ENCODE measurements at regions not wholly inside any gene's neighbourhood (a gene's known extent, or its start where the extent isn't known, plus 50 kb on each side); places are given as distances from the start of the nearest gene placed in this dataset.

DNA sequence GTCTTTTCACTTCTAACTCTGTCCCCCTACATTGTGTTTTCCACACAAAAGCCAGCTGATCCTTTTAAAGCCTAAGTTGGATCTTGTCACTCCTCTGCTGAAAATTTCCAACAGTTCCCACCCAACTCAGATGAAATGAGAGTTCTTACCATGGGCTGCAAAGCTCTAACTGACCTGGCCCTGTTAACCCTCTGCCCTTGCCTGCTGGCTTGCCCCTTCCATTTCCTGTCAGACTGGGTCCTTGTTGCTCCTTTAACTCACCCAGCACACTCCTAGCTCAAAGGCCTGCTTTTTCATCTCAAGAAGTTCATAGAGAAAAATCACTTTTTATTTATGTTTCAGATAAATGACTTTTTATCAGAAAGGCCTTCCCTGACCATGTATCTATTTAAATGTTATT, 66.5 kb upstream of the HEY2 start:
- no peak overlapping the region for H3K4me2 ChIP-seq (ENCODE audit: low read length)
- H3K36me3 ChIP-seq (ENCODE audit: insufficient read depth, low read length), result no peaks in the 10 kb centered on the region; the same call in 1 of the 2 replicates
- H3K4me3 ChIP-seq (ENCODE audit: low read depth, low read length, poor library complexity, severe bottlenecking), result no peak overlapping the region
- no peaks in the 10 kb centered on the region for H3K27me3 ChIP-seq (ENCODE audit: insufficient read depth, low read length)
- TF ChIP-seq, protein P1, sequence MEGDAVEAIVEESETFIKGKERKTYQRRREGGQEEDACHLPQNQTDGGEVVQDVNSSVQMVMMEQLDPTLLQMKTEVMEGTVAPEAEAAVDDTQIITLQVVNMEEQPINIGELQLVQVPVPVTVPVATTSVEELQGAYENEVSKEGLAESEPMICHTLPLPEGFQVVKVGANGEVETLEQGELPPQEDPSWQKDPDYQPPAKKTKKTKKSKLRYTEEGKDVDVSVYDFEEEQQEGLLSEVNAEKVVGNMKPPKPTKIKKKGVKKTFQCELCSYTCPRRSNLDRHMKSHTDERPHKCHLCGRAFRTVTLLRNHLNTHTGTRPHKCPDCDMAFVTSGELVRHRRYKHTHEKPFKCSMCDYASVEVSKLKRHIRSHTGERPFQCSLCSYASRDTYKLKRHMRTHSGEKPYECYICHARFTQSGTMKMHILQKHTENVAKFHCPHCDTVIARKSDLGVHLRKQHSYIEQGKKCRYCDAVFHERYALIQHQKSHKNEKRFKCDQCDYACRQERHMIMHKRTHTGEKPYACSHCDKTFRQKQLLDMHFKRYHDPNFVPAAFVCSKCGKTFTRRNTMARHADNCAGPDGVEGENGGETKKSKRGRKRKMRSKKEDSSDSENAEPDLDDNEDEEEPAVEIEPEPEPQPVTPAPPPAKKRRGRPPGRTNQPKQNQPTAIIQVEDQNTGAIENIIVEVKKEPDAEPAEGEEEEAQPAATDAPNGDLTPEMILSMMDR (IDR thresholded peaks at IDR 0.05; ENCODE audit: low read length), result no peak
- no peak for TF ChIP-seq EZH2 (IDR thresholded peaks at IDR 0.05; ENCODE audit: borderline replicate concordance, low read length)
- H2AFZ ChIP-seq (ENCODE audit: low read length), result no peak overlapping the region
- H3K9me3 ChIP-seq (ENCODE audit: low read length), result peaks cover 9% of the 10 kb centered on the region; the same call in 1 of the 2 replicates
- H3K4me1 ChIP-seq (ENCODE audit: insufficient read depth, low read length, severe bottlenecking), result peaks cover 31% of the 10 kb centered on the region
- H3K27ac ChIP-seq (ENCODE audit: low read depth, low read length, poor library complexity, severe bottlenecking), result no peak overlapping the region
- no peak overlapping the region for H3K9ac ChIP-seq (ENCODE audit: low read length)
- H4K20me1 ChIP-seq (ENCODE audit: insufficient read depth, low read length), result no peaks in the 10 kb centered on the region
- H3K79me2 ChIP-seq (ENCODE audit: insufficient read depth, low read length), result no peaks in the 10 kb centered on the region
- H3K9me2 ChIP-seq (ENCODE audit: low read depth, low read length), result no peaks in the 10 kb centered on the region
- no peaks in the 10 kb centered on the region for H3F3A ChIP-seq (ENCODE audit: insufficient read depth, low read length)

DNA sequence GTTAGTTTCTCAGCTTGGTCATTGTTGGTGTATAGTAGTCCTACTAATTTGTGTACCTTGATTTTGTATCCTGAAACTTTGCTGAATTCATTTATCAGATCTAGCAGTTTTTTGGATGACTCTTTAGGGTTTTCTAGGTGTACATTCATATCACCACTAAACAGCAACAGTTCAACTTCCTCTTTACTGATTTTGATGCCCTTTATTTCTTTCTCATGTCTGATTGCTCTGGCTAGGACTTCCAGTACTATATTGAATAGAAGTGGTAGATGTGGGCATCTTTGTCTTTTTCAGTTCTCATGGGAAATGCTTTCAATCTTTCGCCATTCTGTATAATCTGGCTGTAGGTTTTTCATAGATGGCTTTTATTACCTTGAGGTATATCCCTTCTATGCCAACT, 61.3 kb upstream of the HEY2 start:
- TF ChIP-seq, protein P1 (IDR thresholded peaks at IDR 0.05; ENCODE audit: low read length), result no peak
- TF ChIP-seq EZH2 (IDR thresholded peaks at IDR 0.05; ENCODE audit: borderline replicate concordance, low read length), result no peak
- no peaks in the 10 kb centered on the region for H3K27me3 ChIP-seq (ENCODE audit: insufficient read depth, low read length)
- H4K20me1 ChIP-seq (ENCODE audit: insufficient read depth, low read length), result no peaks in the 10 kb centered on the region
- H3K27ac ChIP-seq (ENCODE audit: low read depth, low read length, poor library complexity, severe bottlenecking), result no peak overlapping the region
- no peaks in the 10 kb centered on the region for H3K9me2 ChIP-seq (ENCODE audit: low read depth, low read length)
- H3K4me1 ChIP-seq (ENCODE audit: insufficient read depth, low read length, severe bottlenecking), result no peaks in the 10 kb centered on the region
- no peaks in the 10 kb centered on the region for H3K79me2 ChIP-seq (ENCODE audit: insufficient read depth, low read length)
- no peak overlapping the region for H3K9ac ChIP-seq (ENCODE audit: low read length)
- no peaks in the 10 kb centered on the region; the same call in 1 of the 2 replicates for H3K36me3 ChIP-seq (ENCODE audit: insufficient read depth, low read length)
- no peaks in the 10 kb centered on the region for H3F3A ChIP-seq (ENCODE audit: insufficient read depth, low read length)
- peaks cover 9% of the 10 kb centered on the region; the same call in 1 of the 2 replicates for H3K9me3 ChIP-seq (ENCODE audit: low read length)
- H3K4me2 ChIP-seq (ENCODE audit: low read length), result no peak overlapping the region
- no peak overlapping the region for H3K4me3 ChIP-seq (ENCODE audit: low read depth, low read length, poor library complexity, severe bottlenecking)
- no peak overlapping the region for H2AFZ ChIP-seq (ENCODE audit: low read length)

DNA sequence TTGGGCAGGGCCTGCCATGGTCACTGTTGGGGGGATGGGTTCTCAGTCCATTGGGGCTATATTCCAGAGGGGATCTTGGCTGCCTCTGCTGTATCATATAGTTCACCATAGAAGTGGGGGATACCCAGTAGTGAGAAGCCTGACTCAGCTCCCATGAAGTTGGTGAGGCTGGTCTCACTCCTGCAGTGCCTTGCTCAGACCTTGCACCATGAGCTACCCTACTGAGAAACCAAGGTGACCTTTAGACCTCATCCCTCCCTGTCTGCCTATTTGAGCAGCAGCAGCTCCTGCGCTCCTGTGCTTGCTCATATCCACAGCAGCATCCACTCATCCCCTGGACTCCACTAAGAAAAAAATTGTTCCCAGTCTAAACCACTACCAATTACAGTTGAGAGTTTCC, 56.0 kb upstream of the HEY2 start:
- no peak overlapping the region for H3K27ac ChIP-seq (ENCODE audit: low read depth, low read length, poor library complexity, severe bottlenecking)
- no peaks in the 10 kb centered on the region for H3F3A ChIP-seq (ENCODE audit: insufficient read depth, low read length)
- no peaks in the 10 kb centered on the region for H3K27me3 ChIP-seq (ENCODE audit: insufficient read depth, low read length)
- no peak overlapping the region for H2AFZ ChIP-seq (ENCODE audit: low read length)
- H3K4me1 ChIP-seq (ENCODE audit: insufficient read depth, low read length, severe bottlenecking), result peaks cover 2% of the 10 kb centered on the region
- peaks cover 9% of the 10 kb centered on the region for H3K9me3 ChIP-seq (ENCODE audit: low read length)
- no peaks in the 10 kb centered on the region for H4K20me1 ChIP-seq (ENCODE audit: insufficient read depth, low read length)
- H3K9ac ChIP-seq (ENCODE audit: low read length), result no peak overlapping the region
- no peaks in the 10 kb centered on the region for H3K9me2 ChIP-seq (ENCODE audit: low read depth, low read length)
- no peaks in the 10 kb centered on the region for H3K79me2 ChIP-seq (ENCODE audit: insufficient read depth, low read length)
- TF ChIP-seq EZH2 (IDR thresholded peaks at IDR 0.05; ENCODE audit: borderline replicate concordance, low read length), result no peak
- TF ChIP-seq, protein P1 (IDR thresholded peaks at IDR 0.05; ENCODE audit: low read length), result no peak
- peaks cover 3% of the 10 kb centered on the region; the same call in 1 of the 2 replicates for H3K36me3 ChIP-seq (ENCODE audit: insufficient read depth, low read length)
- no peak overlapping the region for H3K4me2 ChIP-seq (ENCODE audit: low read length)
- H3K4me3 ChIP-seq (ENCODE audit: low read depth, low read length, poor library complexity, severe bottlenecking), result no peak overlapping the region

Measured in OCI-LY1 (cell line).